Left lobe of liver (tissue), 2 donors: ENCODE measurements at regions not wholly inside any gene's neighbourhood (a gene's known extent, or its start where the extent isn't known, plus 50 kb on each side); places are given as distances from the start of the nearest gene placed in this dataset.

Experiments used
- ATAC-seq: fragments of 200-7000 bp; cut with Tn5 transposase; one replicate; pipeline ENCODE4 v1.9.1; 2020; ENCODE audit warnings: mild to moderate bottlenecking, moderate library complexity
- DNase-seq: peaks from one replicate; pipeline ENCODE4 v3.0.0-alpha.2; 2020; ENCODE audit warnings: low spot score
- donor health status: DM: no; HTN: no; CAD: no; lungs with moderate emphysema.
- donor health status: DM: no; HTN: yes; CAD: no.

DNA sequence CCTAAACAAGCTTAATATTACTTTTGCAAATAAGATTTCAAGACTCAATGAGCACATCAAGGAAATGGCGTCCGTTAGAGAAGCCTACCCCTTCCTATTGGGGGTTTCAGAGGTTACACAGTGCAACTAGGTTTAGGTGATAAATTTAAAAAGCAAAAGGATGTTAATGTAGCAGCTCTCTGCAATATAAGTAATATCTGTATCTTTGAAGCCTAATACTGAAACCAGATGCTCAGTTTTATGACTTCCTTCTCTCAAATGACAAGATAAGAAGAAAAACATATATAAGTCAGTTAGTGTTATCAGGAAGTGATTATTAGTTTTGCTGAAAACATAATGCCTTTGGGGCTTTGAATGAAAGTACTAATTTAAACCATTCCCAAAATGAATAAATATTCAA, 54.3 kb upstream of the MED13 start:
- no peak for ATAC-seq
- no peak for DNase-seq
